ENCODE measurements at regions not wholly inside any gene's neighbourhood (a gene's known extent, or its start where the extent isn't known, plus 50 kb on each side); places are given as distances from the start of the nearest gene placed in this dataset.

- TF ChIP-seq CTCF (IDR thresholded peaks at IDR 0.05) (no peak), POLR2A (IDR thresholded peaks at IDR 0.05) (no peak), POLR2AphosphoS5 (IDR thresholded peaks at IDR 0.05; ENCODE audit: insufficient read depth in 1 of 2, low read depth in 1 of 2) (no peak)
These were observed 88.6 kb upstream of the DCN start for GRCh38 chr12:91271185-91271584.
